ENCODE measurements at regions not wholly inside any gene's neighbourhood (a gene's known extent, or its start where the extent isn't known, plus 50 kb on each side); places are given as distances from the start of the nearest gene placed in this dataset.

GRCh38 chr10:90148116-90148855 is 446.9 kb downstream of the KIF20B start:
- DNase-seq (ENCODE audit: extremely low read depth in 1 of 11, low read depth in 9 of 11, low spot score in 4 of 11) = peak in 2 of 11 donors; percentile 1 to 3

- no peak for DNase-seq (ENCODE audit: extremely low read depth in 1 of 11, low read depth in 9 of 11, low spot score in 4 of 11)
Observed at GRCh38 chr10:90149563-90149962, 448.2 kb downstream of the KIF20B start.

GRCh38 chr10:90162271-90162853 is 461.0 kb downstream of the KIF20B start:
- DNase-seq (ENCODE audit: extremely low read depth in 1 of 11, low read depth in 9 of 11, low spot score in 4 of 11) = no peak

DNA sequence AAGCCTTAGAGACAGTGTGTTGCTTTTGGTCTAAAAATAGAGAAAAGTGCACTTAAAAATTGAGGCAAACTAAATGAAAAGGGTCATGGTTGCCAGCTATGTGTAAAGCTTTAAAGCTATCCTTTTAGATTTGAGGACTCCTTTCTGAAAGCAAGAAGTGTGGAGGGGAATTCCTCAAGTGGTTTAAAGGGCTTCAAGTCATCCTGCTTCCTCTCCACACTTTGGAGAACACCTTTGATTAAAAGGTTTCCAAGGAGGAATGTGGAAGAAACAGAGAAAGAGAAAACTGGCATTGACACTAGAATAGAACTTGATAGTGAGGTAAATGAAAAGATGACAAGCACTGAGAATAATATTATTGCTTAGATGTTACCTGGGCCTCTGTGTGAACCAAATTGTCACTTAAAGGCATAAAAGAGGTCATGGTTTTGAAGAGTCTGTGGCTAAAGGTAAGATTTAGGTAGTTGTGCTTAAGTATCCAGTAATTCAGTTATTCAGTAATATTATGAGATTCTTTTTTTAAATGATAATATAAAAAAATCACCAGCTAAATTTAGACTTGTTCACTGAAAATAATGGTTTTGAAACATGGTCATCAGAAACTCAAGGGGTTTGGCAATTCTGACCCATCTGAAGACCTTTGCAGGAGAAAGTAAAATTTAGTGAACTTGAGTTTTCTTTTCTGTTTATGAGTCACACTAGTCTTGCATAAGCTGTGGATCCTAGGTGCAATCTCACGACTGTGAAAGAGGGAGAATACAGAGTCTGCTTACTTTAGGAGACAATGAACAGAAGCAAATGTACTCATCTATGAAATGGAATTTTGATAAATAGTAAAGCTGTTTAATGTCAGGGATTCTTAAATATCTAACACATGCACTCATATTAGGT is 466.0 kb downstream of the KIF20B start:
- no peak for DNase-seq (ENCODE audit: extremely low read depth in 1 of 11, low read depth in 9 of 11, low spot score in 4 of 11)

DNA sequence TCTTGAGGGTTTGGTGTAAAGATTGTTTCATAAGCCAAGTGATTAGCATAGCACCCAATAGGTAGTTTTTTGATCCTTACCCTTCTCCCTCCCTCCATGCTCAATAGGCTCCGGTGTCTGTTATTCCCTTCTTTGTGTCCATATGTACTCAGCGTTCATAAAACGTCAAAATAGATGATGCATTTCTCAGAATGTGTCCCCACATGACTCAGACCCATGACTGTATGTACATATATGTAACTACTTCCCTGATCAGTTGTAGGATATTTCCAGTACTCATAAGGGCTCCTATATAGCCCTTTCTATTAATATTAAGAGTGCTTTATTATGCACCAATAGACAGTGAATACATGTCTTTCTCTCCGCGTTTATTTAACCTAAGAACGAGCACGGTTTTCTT is 466.9 kb downstream of the KIF20B start:
- DNase-seq (ENCODE audit: extremely low read depth in 1 of 11, low read depth in 9 of 11, low spot score in 4 of 11) = no peak

GRCh38 chr10:90171014-90171722 is 469.8 kb downstream of the KIF20B start:
- DNase-seq (ENCODE audit: extremely low read depth in 1 of 11, low read depth in 9 of 11, low spot score in 4 of 11) = no peak

- DNase-seq (ENCODE audit: extremely low read depth in 1 of 11, low read depth in 9 of 11, low spot score in 4 of 11) = no peak
Observed at GRCh38 chr10:90174531-90174930, 473.1 kb downstream of the KIF20B start.

- no peak for DNase-seq (ENCODE audit: extremely low read depth in 1 of 11, low read depth in 9 of 11, low spot score in 4 of 11)
Observed at GRCh38 chr10:90175161-90175681, 473.8 kb downstream of the KIF20B start.

GRCh38 chr10:90179696-90180407 is 478.5 kb downstream of the KIF20B start:
- no peak for DNase-seq (ENCODE audit: extremely low read depth in 1 of 11, low read depth in 9 of 11, low spot score in 4 of 11)

DNA sequence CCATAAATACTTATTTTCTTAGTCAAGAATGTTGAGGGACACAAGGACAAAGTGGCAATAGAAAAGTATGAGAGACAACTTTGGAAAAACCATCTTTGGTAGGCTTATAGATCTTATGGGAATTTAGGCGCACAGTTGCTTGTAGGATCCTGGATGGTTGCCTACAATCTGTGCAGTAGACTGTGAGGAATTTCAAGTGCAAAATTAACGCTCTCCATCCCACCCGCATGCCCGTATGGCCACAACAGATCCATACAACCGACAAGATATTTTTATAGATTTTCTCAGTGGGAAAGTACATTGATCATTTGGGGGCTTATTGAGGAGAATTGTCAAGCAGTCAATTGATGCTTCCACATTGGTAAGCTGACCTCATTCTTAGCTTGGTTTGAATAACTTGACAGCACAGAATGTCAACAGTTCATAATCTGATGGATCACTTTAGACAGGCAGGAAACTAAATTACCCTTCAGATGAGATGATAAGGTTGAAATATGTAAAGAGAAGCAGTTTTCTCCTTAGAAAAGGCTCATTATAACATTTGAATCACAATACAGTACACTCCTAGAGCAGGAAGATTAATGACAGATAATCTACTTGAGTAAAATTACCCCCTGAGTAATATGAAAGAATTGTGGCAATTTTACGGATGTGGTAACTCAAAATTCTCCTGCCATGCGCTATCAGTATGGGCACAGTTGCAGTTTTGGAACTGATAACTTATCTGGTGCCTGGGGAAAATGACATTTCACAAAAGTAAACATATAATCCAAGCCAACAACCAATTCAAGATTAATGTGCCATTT is 479.7 kb downstream of the KIF20B start:
- no peak for DNase-seq (ENCODE audit: extremely low read depth in 1 of 11, low read depth in 9 of 11, low spot score in 4 of 11)

GRCh38 chr10:90192825-90193224 is 491.4 kb downstream of the KIF20B start:
- DNase-seq (ENCODE audit: extremely low read depth in 1 of 11, low read depth in 9 of 11, low spot score in 4 of 11) = no peak

- no peak for DNase-seq (ENCODE audit: extremely low read depth in 1 of 11, low read depth in 9 of 11, low spot score in 4 of 11)
Observed at GRCh38 chr10:90193240-90193985, 492.0 kb downstream of the KIF20B start.

GRCh38 chr10:90195288-90195840 is 494.0 kb downstream of the KIF20B start:
- peak in 1 of 11 donors; percentile 2 for DNase-seq (ENCODE audit: extremely low read depth in 1 of 11, low read depth in 9 of 11, low spot score in 4 of 11)

- DNase-seq (ENCODE audit: extremely low read depth in 1 of 11, low read depth in 9 of 11, low spot score in 4 of 11) = no peak
Observed at GRCh38 chr10:90197766-90198165, 496.4 kb downstream of the KIF20B start.

- DNase-seq (ENCODE audit: extremely low read depth in 1 of 11, low read depth in 9 of 11, low spot score in 4 of 11) = peak in 9 of 11 donors; percentile 2 to 41 (median 12)
Observed at GRCh38 chr10:90199093-90199492, 497.7 kb downstream of the KIF20B start.

DNA sequence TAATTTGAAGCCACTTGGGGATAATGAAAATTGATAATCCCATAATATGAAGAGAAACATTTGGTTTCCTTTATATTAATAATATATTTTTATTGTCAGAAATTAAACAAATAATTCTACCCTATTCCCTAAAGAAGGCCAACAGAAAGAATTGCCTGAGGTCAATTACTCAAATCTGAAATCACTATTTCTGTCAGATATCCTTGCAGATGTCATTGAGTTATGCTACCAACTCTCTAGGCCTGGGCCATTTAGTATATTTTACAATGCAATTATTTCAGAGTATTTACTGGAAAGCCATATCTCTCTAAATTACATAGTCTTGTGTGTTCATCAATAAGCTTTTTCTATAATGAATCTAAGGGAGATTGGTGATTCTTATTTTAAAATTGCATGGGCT is 498.1 kb downstream of the KIF20B start:
- DNase-seq (ENCODE audit: extremely low read depth in 1 of 11, low read depth in 9 of 11, low spot score in 4 of 11) = no peak
